GM12892 (cell line): ENCODE measurements at regions not wholly inside any gene's neighbourhood (a gene's known extent, or its start where the extent isn't known, plus 50 kb on each side); places are given as distances from the start of the nearest gene placed in this dataset.

Experiments used
- DNase-seq: peaks from one replicate; pipeline ENCODE4 v3.0.0; 2011; ENCODE audit not compliant: insufficient read length
- FAIRE-seq: peaks from 2 replicates; lab custom pipeline; 2011; peaks lifted over from hg19 to GRCh38; lab: Jason Lieb, UNC
- POLR2A ChIP-seq: IDR thresholded peaks from 2 replicates; pipeline ENCODE4 v1.6.1; 2011; ENCODE audit warnings: low read depth, low read length, control low read depth
- POLR2AphosphoS5 ChIP-seq: IDR thresholded peaks from 2 replicates; pipeline ENCODE4 v1.6.1; 2011; ENCODE audit warnings: low read depth, low read length, control low read depth
- TAF1 ChIP-seq: IDR thresholded peaks from 2 replicates; pipeline ENCODE4 v1.6.1; 2011; ENCODE audit warnings: low read depth, mild to moderate bottlenecking, control low read depth, low read length, borderline replicate concordance

- DNase-seq (no peak), FAIRE-seq (peak; percentile 78)
- TF ChIP-seq POLR2A: no peak
- no peak for TF ChIP-seq POLR2AphosphoS5
- TF ChIP-seq TAF1: no peak
These were observed 219.9 kb downstream of the HIPK3 start for GRCh38 chr11:33476945-33477606.

GRCh38 chr11:33475993-33476392 lies 218.8 kb downstream of the HIPK3 start:
- no peak for TF ChIP-seq POLR2AphosphoS5
- no peak for TF ChIP-seq TAF1
- no peak for TF ChIP-seq POLR2A
- no peak for FAIRE-seq

GRCh38 chr11:33474866-33475265 lies 217.7 kb downstream of the HIPK3 start:
- DNase-seq (no peak), FAIRE-seq (no peak)
- TF ChIP-seq POLR2A (no peak), TAF1 (no peak), POLR2AphosphoS5 (no peak)

More at GRCh38 chr11:33475993-33476392, 218.8 kb downstream of the HIPK3 start:
- DNase-seq: no peak

GRCh38 chr11:33471541-33471940 lies 214.4 kb downstream of the HIPK3 start:
- DNase-seq (no peak), FAIRE-seq (no peak)
- TF ChIP-seq POLR2AphosphoS5 (no peak), POLR2A (no peak), TAF1 (no peak)

- FAIRE-seq (no peak), DNase-seq (no peak)
- TF ChIP-seq POLR2AphosphoS5 (no peak), TAF1 (no peak), POLR2A (no peak)
These were observed 210.8 kb downstream of the HIPK3 start for GRCh38 chr11:33467966-33468365.

- TF ChIP-seq POLR2A (no peak), POLR2AphosphoS5 (no peak), TAF1 (no peak)
- no peak for DNase-seq
- FAIRE-seq: no peak
These were observed 205.9 kb downstream of the HIPK3 start for GRCh38 chr11:33463059-33463458.

- peak; percentile 60 for FAIRE-seq
- no peak for TF ChIP-seq POLR2A
- no peak for DNase-seq
These were observed 204.4 kb downstream of the HIPK3 start for GRCh38 chr11:33461369-33462125.

- FAIRE-seq (peak; percentile 5), DNase-seq (no peak)
- TF ChIP-seq POLR2AphosphoS5 (no peak), TAF1 (no peak), POLR2A (no peak)
These were observed 200.8 kb downstream of the HIPK3 start for GRCh38 chr11:33457948-33458347.

- DNase-seq: no peak
- FAIRE-seq: no peak
- TF ChIP-seq TAF1 (no peak), POLR2AphosphoS5 (no peak), POLR2A (no peak)
These were observed 198.8 kb downstream of the HIPK3 start for GRCh38 chr11:33455867-33456463.

GRCh38 chr11:33454264-33454663 lies 197.1 kb downstream of the HIPK3 start:
- FAIRE-seq (no peak), DNase-seq (no peak)

GRCh38 chr11:33452836-33453624 lies 195.8 kb downstream of the HIPK3 start:
- DNase-seq (no peak), FAIRE-seq (no peak)
- TF ChIP-seq POLR2A (no peak), POLR2AphosphoS5 (no peak), TAF1 (no peak)

More at GRCh38 chr11:33454264-33454663, 197.1 kb downstream of the HIPK3 start:
- TF ChIP-seq POLR2AphosphoS5 (no peak), TAF1 (no peak), POLR2A (no peak)

GRCh38 chr11:33451364-33451763 lies 194.2 kb downstream of the HIPK3 start:
- TF ChIP-seq POLR2A (no peak), POLR2AphosphoS5 (no peak), TAF1 (no peak)
- DNase-seq (no peak), FAIRE-seq (no peak)
